ENCODE measurements at regions not wholly inside any gene's neighbourhood (a gene's known extent, or its start where the extent isn't known, plus 50 kb on each side); places are given as distances from the start of the nearest gene placed in this dataset.

- H2AFZ ChIP-seq (ENCODE audit: low read depth, low read length, poor library complexity, severe bottlenecking): no peak overlapping the region
- H3K27me3 ChIP-seq (ENCODE audit: insufficient read depth, low read length): no peaks in the 10 kb centered on the region
- H3K27ac ChIP-seq (ENCODE audit: low read depth, low read length): no peak overlapping the region
- H3K9me2 ChIP-seq (ENCODE audit: insufficient read depth): no peaks in the 10 kb centered on the region
- BruUV-seq (replicated peaks): no TSS peak
- H3K9me3 ChIP-seq (ENCODE audit: control insufficient read depth in 1 of 2, insufficient read depth in 1 of 2, low read depth in 1 of 2, low read length in 2 of 2): no peaks in the 10 kb centered on the region
- H3K36me3 ChIP-seq (ENCODE audit: control insufficient read depth in 1 of 2, insufficient read depth in 2 of 2, low read length in 2 of 2): no peaks in the 10 kb centered on the region
- no peak for DNase-seq (ENCODE audit: low read depth, low spot score)
- H3K79me2 ChIP-seq (ENCODE audit: insufficient read depth, low read length): no peaks in the 10 kb centered on the region
- ChIA-PET POLR2A (no interaction called here), RAD21 (ENCODE audit: low non-redundant PET in 1 of 2, low total read pairs in 2 of 2, uncharacterized antibody in 2 of 2, unreplicated experiment in 2 of 2) (no interaction called here), CTCF (no interaction called here)
- no peak for TF ChIP-seq EZH2phosphoT487 (IDR thresholded peaks at IDR 0.05; ENCODE audit: borderline replicate concordance)
- ATAC-seq: no peak
- no peak overlapping the region for H3K4me2 ChIP-seq (ENCODE audit: low read length)
- intact Hi-C loops (cut with micrococcal nuclease): no loop called here
- no peak overlapping the region for H3K4me3 ChIP-seq (replicated peaks in 1 of 2; ENCODE audit: low read depth in 1 of 2, low read length in 2 of 2)
- peaks cover 0 to under 1% of the 10 kb centered on the region in 2 experiments; a peak in 2 of 4 replicates for H3K4me1 ChIP-seq (ENCODE audit: control insufficient read depth in 1 of 2, insufficient read depth in 2 of 2, low read length in 2 of 2)
- no peaks in the 10 kb centered on the region for H4K20me1 ChIP-seq (ENCODE audit: insufficient read depth)
- H3K9ac ChIP-seq (ENCODE audit: low read length): no peak overlapping the region
Observed at GRCh38 chr10:114748241-114748640, 73.3 kb upstream of the FHIP2A start.

GRCh38 chr10:114749014-114749413 is 72.6 kb upstream of the FHIP2A start:
- Histone ChIP-seq H4K20me1 (ENCODE audit: insufficient read depth) (no peaks in the 10 kb centered on the region), H3K9me3 (ENCODE audit: control insufficient read depth in 1 of 2, insufficient read depth in 1 of 2, low read depth in 1 of 2, low read length in 2 of 2) (no peaks in the 10 kb centered on the region), H3K79me2 (ENCODE audit: insufficient read depth, low read length) (no peaks in the 10 kb centered on the region), H3K27ac (ENCODE audit: low read depth, low read length) (no peak overlapping the region), H3K9me2 (ENCODE audit: insufficient read depth) (no peaks in the 10 kb centered on the region), H3K4me1 (ENCODE audit: control insufficient read depth in 1 of 2, insufficient read depth in 2 of 2, low read length in 2 of 2) (peaks cover 5 to 8% of the 10 kb centered on the region in 2 experiments), H3K4me3 (replicated peaks in 1 of 2; ENCODE audit: low read depth in 1 of 2, low read length in 2 of 2) (no peak overlapping the region), H3K4me2 (ENCODE audit: low read length) (no peak overlapping the region), H3K36me3 (ENCODE audit: control insufficient read depth in 1 of 2, insufficient read depth in 2 of 2, low read length in 2 of 2) (no peaks in the 10 kb centered on the region), H3K9ac (ENCODE audit: low read length) (no peak overlapping the region), H3K27me3 (ENCODE audit: insufficient read depth, low read length) (no peaks in the 10 kb centered on the region), H2AFZ (ENCODE audit: low read depth, low read length, poor library complexity, severe bottlenecking) (no peak overlapping the region)
- TF ChIP-seq TCF7L2 (IDR thresholded peaks at IDR 0.05; ENCODE audit: borderline replicate concordance, extremely low read depth, insufficient read depth, insufficient read length): no peak
- TF ChIP-seq ELF1 (IDR thresholded peaks at IDR 0.05; ENCODE audit: borderline replicate concordance, low read depth): no peak
- TF ChIP-seq FOSL1 (IDR thresholded peaks at IDR 0.05; ENCODE audit: low read depth): no peak
- ChIA-PET CTCF (no interaction called here), POLR2A (no interaction called here), RAD21 (ENCODE audit: low non-redundant PET in 1 of 2, low total read pairs in 2 of 2, uncharacterized antibody in 2 of 2, unreplicated experiment in 2 of 2) (no interaction called here)
- no peak for ATAC-seq
- DNase-seq (ENCODE audit: low read depth, low spot score): no peak
- intact Hi-C loops (cut with micrococcal nuclease): no loop called here
- BruUV-seq (replicated peaks): no TSS peak
